Esophagus muscularis mucosa (tissue), 4 donors: ENCODE measurements at regions not wholly inside any gene's neighbourhood (a gene's known extent, or its start where the extent isn't known, plus 50 kb on each side); places are given as distances from the start of the nearest gene placed in this dataset.

Experiments used
- CTCF ChIP-seq, 3 experiments: fragments of 200-600 bp in 2 of 3; fragments of 450-650 bp in 1 of 3; sonication (generic) in 2 of 3; IDR thresholded peaks; one replicate each; pipeline ENCODE4 v1.5.1; 2017 to 2019; ENCODE audit warnings: antibody characterized with exemption in 3 of 3, mild to moderate bottlenecking in 2 of 3, moderate library complexity in 1 of 3
- EP300 ChIP-seq: sonication (generic); formaldehyde crosslinking; IDR thresholded peaks from one replicate; pipeline ENCODE4 v1.6.1; 2017; ENCODE audit warnings: antibody characterized with exemption
- POLR2A ChIP-seq: fragments of 450-650 bp; IDR thresholded peaks from one replicate; pipeline ENCODE4 v1.6.1; 2017; ENCODE audit warnings: antibody characterized with exemption, moderate library complexity, mild to moderate bottlenecking, low read depth
- POLR2AphosphoS5 ChIP-seq, 2 donors: sonication (generic); formaldehyde crosslinking; IDR thresholded peaks; one replicate each; pipeline ENCODE4 v1.6.1; 2017; ENCODE audit warnings: antibody characterized with exemption in 2 of 2

GRCh38 chr6:743320-744096 is 50.6 kb upstream of the EXOC2 start:
- TF ChIP-seq EP300 (no peak), CTCF (IDR thresholded peaks at IDR 0.05) (no peak), POLR2AphosphoS5 (IDR thresholded peaks at IDR 0.05) (no peak), POLR2A (no peak)
